BLaER1 treated with 17β-estradiol and CSF1 and Interleukin-3, amounts not matched to agents 10 nM and 100 nM (cell line): ENCODE measurements at regions not wholly inside any gene's neighbourhood (a gene's known extent, or its start where the extent isn't known, plus 50 kb on each side); places are given as distances from the start of the nearest gene placed in this dataset.
A peak's percentile ranks its signal among the peaks of the same experiment; 100 is the strongest.
"Not testable (repeated sequence)": the region's sequence is repeated elsewhere in the genome, so short reads cannot be mapped to it uniquely, and the experiment has no call there.

Experiments used
- H3K27ac ChIP-seq, 11 experiments: shearing (Covaris generic); formaldehyde crosslinking; 2 replicates each; pipeline ENCODE4 v1.8.1; 2022
- H3K27me3 ChIP-seq, 11 experiments: shearing (Covaris generic); formaldehyde crosslinking; 2 replicates each; pipeline ENCODE4 v1.8.1; 2022
- H3K36me3 ChIP-seq, 11 experiments: shearing (Covaris generic); formaldehyde crosslinking; 2 replicates each; pipeline ENCODE4 v1.8.1; 2022
- H3K4me1 ChIP-seq, 10 experiments: shearing (Covaris generic); formaldehyde crosslinking; 2 replicates each; pipeline ENCODE4 v1.8.1; 2022
- H3K4me2 ChIP-seq, 11 experiments: shearing (Covaris generic); formaldehyde crosslinking; 2 replicates each; pipeline ENCODE4 v1.8.1; 2022
- H3K4me3 ChIP-seq, 10 experiments: shearing (Covaris generic); formaldehyde crosslinking; 2 replicates each; pipeline ENCODE4 v1.8.1; 2022
- H3K9ac ChIP-seq, 11 experiments: shearing (Covaris generic); formaldehyde crosslinking; 2 replicates each; pipeline ENCODE4 v1.8.1; 2022
- H3K9me3 ChIP-seq, 11 experiments: shearing (Covaris generic); formaldehyde crosslinking; replicated peaks in 1 of 11; 2 replicates each; pipeline ENCODE4 v1.8.1; 2022
- H4K20me1 ChIP-seq, 11 experiments: shearing (Covaris generic); formaldehyde crosslinking; 2 replicates each; pipeline ENCODE4 v1.8.1; 2022

- not testable (repeated sequence) for H3K9ac ChIP-seq, H3K4me2 ChIP-seq, H3K4me3 ChIP-seq, H3K36me3 ChIP-seq, H3K27me3 ChIP-seq, H4K20me1 ChIP-seq, H3K27ac ChIP-seq, H3K4me1 ChIP-seq
- peaks cover 9 to 53% (median 28%) of the 10 kb centered on the region in 11 experiments; a peak in 18 of 22 replicates for H3K9me3 ChIP-seq
These were observed 1599.9 kb downstream of the RPIA start for GRCh38 chr2:90291168-90291883.

- H4K20me1 ChIP-seq, H3K4me1 ChIP-seq, H3K9ac ChIP-seq, H3K27ac ChIP-seq, H3K36me3 ChIP-seq, H3K27me3 ChIP-seq, H3K4me2 ChIP-seq, H3K4me3 ChIP-seq: not testable (repeated sequence)
- H3K9me3 ChIP-seq: peaks cover 9 to 53% (median 28%) of the 10 kb centered on the region in 11 experiments; a peak in 18 of 22 replicates
These were observed 1600.5 kb downstream of the RPIA start for GRCh38 chr2:90291934-90292333.

DNA sequence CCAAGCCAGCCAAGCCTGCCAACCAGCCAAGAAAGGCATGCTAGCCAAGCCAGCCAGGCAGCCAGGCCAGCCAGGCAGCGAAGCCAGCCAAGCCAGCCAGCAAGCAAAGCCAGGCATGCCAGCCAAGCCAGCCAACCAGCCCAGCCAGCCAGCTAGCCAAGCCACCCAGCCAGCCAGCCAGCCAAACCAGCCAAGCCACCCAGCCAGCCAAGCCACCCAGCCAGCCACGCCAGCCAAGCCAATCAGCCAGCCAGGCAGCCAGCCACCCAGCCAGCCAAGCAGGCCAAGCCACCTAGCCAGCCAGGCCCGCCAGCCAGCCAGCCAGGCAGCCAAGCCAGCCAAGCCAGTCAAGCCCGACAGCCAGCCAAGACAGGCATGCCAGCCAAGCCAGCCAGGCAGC lies 1601.0 kb downstream of the RPIA start:
- not testable (repeated sequence) for H3K4me2 ChIP-seq, H3K27me3 ChIP-seq

GRCh38 chr2:90293224-90293623 lies 1601.8 kb downstream of the RPIA start:
- not testable (repeated sequence) for H3K4me3 ChIP-seq, H4K20me1 ChIP-seq, H3K27me3 ChIP-seq

More for the DNA sequence above, 1601.0 kb downstream of the RPIA start:
- not testable (repeated sequence) for H3K4me3 ChIP-seq, H4K20me1 ChIP-seq, H3K36me3 ChIP-seq, H3K4me1 ChIP-seq, H3K9ac ChIP-seq, H3K27ac ChIP-seq
- peaks cover 9 to 53% (median 28%) of the 10 kb centered on the region in 11 experiments; a peak in 18 of 22 replicates for H3K9me3 ChIP-seq

GRCh38 chr2:90293806-90294205 lies 1602.3 kb downstream of the RPIA start:
- not testable (repeated sequence) for H3K4me3 ChIP-seq, H3K36me3 ChIP-seq, H3K27ac ChIP-seq, H3K27me3 ChIP-seq, H3K9ac ChIP-seq, H3K4me1 ChIP-seq, H4K20me1 ChIP-seq, H3K4me2 ChIP-seq
- H3K9me3 ChIP-seq: peaks cover 9 to 53% (median 27%) of the 10 kb centered on the region in 11 experiments; a peak in 18 of 22 replicates

More at GRCh38 chr2:90293224-90293623, 1601.8 kb downstream of the RPIA start:
- not testable (repeated sequence) for H3K27ac ChIP-seq, H3K36me3 ChIP-seq, H3K4me1 ChIP-seq, H3K4me2 ChIP-seq, H3K9ac ChIP-seq
- H3K9me3 ChIP-seq: peaks cover 9 to 53% (median 28%) of the 10 kb centered on the region in 11 experiments; a peak in 18 of 22 replicates

- not testable (repeated sequence) for H3K27ac ChIP-seq, H3K36me3 ChIP-seq, H3K4me3 ChIP-seq, H3K27me3 ChIP-seq, H3K4me2 ChIP-seq, H4K20me1 ChIP-seq, H3K9ac ChIP-seq, H3K4me1 ChIP-seq
- H3K9me3 ChIP-seq: peaks cover 9 to 44% (median 27%) of the 10 kb centered on the region in 11 experiments; a peak in 18 of 22 replicates
These were observed 1603.7 kb downstream of the RPIA start for GRCh38 chr2:90295036-90295750.

DNA sequence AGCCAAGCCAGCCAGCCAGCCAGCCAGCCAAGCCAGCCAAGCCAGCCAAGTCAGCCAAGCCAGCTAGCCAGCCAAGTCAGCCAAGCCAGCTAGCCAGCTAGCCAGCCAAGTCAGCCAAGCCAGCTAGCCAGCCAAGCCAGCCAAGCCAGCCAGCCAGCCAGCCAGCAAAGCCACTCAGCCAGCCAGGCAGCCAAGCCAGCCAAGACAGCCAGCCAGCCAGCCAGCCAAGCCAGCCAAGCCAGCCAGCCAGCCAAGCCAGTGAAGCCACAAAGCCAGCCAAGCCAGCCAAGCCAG lies 1605.0 kb downstream of the RPIA start:
- H3K9ac ChIP-seq, H3K27ac ChIP-seq, H3K36me3 ChIP-seq, H3K4me2 ChIP-seq, H3K27me3 ChIP-seq, H4K20me1 ChIP-seq, H3K4me1 ChIP-seq, H3K4me3 ChIP-seq: not testable (repeated sequence)
- H3K9me3 ChIP-seq: peaks cover 9 to 34% (median 24%) of the 10 kb centered on the region in 11 experiments; a peak in 17 of 22 replicates

DNA sequence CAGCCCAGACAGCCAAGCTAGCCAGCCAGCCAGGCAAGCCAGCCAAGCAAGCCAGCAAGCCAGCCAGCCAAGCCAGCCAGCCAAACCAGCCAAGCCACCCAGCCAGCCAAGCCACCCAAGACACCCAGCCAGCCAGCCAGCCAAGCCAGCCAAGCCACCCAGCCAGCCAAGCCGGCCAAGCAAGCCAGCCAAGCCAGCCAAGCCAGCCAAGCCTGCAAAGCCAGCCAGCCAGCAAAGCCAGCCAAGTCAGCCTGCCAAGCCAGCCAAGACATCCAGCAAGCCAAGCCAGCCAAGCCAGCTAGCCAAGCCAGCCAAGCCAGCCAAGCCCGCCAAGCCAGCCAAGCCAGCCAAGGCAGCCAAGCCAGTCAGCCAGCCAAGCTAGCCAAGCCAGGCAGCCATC lies 1606.2 kb downstream of the RPIA start:
- H3K4me1 ChIP-seq, H3K4me2 ChIP-seq, H3K9ac ChIP-seq, H3K27ac ChIP-seq, H3K27me3 ChIP-seq, H4K20me1 ChIP-seq, H3K4me3 ChIP-seq, H3K36me3 ChIP-seq: not testable (repeated sequence)
- peaks cover 4 to 23% (median 16%) of the 10 kb centered on the region in 11 experiments; a peak in 17 of 22 replicates for H3K9me3 ChIP-seq

DNA sequence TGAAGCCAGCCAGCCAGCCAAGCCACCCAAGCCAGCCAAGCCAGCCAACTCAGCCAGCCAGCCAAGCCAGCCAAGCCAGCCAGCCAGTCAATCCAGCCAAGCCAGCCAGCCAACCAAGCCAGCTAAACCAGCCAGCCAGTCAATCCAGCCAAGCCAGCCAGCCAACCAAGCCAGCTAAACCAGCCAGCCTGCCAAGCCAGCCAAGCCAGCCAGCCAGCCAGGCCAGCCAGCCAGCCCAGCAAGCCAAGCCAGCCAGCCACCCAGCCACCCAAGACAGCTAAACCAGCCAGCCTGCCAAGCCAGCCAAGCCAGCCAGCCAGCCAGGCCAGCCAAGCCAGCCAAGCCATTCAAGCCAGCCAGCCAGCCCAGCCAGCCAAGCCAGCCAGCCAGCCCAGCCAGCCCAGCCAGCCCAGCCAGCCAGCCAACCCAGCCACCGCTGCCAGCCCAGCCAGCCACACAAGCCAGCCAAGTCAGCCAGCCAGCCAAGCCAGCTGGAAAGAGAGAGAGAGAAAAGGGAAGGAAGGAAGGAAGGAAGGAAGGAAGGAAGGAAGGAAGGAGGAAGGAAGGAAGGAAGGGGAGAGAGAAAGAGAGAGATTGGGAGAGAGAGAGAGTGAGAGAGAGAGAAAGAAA lies 1606.8 kb downstream of the RPIA start:
- H4K20me1 ChIP-seq, H3K27ac ChIP-seq, H3K9ac ChIP-seq, H3K36me3 ChIP-seq, H3K4me1 ChIP-seq, H3K4me3 ChIP-seq, H3K27me3 ChIP-seq, H3K4me2 ChIP-seq: not testable (repeated sequence)
- peaks cover 1 to 19% (median 13%) of the 10 kb centered on the region in 11 experiments; a peak in 17 of 22 replicates for H3K9me3 ChIP-seq

- not testable (repeated sequence) for H3K4me2 ChIP-seq, H3K27ac ChIP-seq, H4K20me1 ChIP-seq, H3K9ac ChIP-seq, H3K4me1 ChIP-seq, H3K36me3 ChIP-seq, H3K27me3 ChIP-seq, H3K4me3 ChIP-seq
- H3K9me3 ChIP-seq: peaks cover 0 to 11% (median 9%) of the 10 kb centered on the region in 11 experiments; a peak in 10 of 22 replicates
These were observed 1607.5 kb downstream of the RPIA start for GRCh38 chr2:90298983-90299382.

DNA sequence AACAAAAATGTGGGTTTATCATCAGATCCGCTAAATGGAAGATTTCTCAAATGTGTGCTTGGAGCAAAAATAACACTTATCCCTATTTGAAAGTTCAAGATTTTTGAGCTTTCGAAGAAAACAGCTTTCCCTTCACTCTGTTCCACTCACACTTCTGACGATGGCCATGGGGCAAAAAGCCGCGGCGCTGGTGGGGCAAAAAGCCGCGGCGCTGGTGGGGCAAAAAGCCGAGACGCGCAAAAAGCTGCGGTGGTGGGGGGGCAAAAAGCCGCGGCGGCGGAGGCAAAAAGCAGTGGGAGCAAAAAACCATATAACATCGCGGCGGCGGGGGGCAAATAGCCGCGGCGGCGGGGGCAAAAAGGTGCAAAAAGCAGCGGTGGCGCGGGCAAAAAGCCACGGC lies 1631.5 kb downstream of the RPIA start:
- peak overlapping the region in 1 of 10 experiments; percentile 41; a peak in 2 of 20 replicates for H3K4me3 ChIP-seq

GRCh38 chr2:90323612-90324558 lies 1632.4 kb downstream of the RPIA start:
- not testable (repeated sequence) for H4K20me1 ChIP-seq, H3K9me3 ChIP-seq, H3K9ac ChIP-seq, H3K4me1 ChIP-seq, H3K36me3 ChIP-seq, H3K27ac ChIP-seq
- peaks cover 8 to 50% (median 37%) of the 10 kb centered on the region in 11 experiments for H3K27me3 ChIP-seq
- peak overlapping the region; percentile 42 to 75 (median 64); a peak in 15 of 22 replicates for H3K4me2 ChIP-seq
- peak overlapping the region; percentile 40 to 66 (median 50); a peak in 16 of 20 replicates for H3K4me3 ChIP-seq

More for the DNA sequence above, 1631.5 kb downstream of the RPIA start:
- H3K9me3 ChIP-seq, H3K27ac ChIP-seq, H3K4me1 ChIP-seq, H4K20me1 ChIP-seq, H3K9ac ChIP-seq, H3K36me3 ChIP-seq: not testable (repeated sequence)
- peaks cover 8 to 50% (median 37%) of the 10 kb centered on the region in 11 experiments for H3K27me3 ChIP-seq
- H3K4me2 ChIP-seq: peak overlapping the region in 5 of 11 experiments; percentile 31 to 69 (median 44); a peak in 8 of 22 replicates

GRCh38 chr2:90324672-90325071 lies 1633.2 kb downstream of the RPIA start:
- peak overlapping the region in 5 of 10 experiments; percentile 40 to 62 (median 50); a peak in 7 of 20 replicates for H3K4me3 ChIP-seq
- H4K20me1 ChIP-seq, H3K4me1 ChIP-seq: not testable (repeated sequence)

More at GRCh38 chr2:90324672-90325071, 1633.2 kb downstream of the RPIA start:
- not testable (repeated sequence) for H3K9me3 ChIP-seq, H3K27ac ChIP-seq, H3K36me3 ChIP-seq, H3K9ac ChIP-seq
- Histone ChIP-seq H3K27me3 (peaks cover 8 to 50% (median 37%) of the 10 kb centered on the region in 11 experiments), H3K4me2 (peak overlapping the region in 1 of 11 experiments; percentile 55; a peak in 2 of 22 replicates)
